BE2C (cell line): ENCODE measurements at regions not wholly inside any gene's neighbourhood (a gene's known extent, or its start where the extent isn't known, plus 50 kb on each side); places are given as distances from the start of the nearest gene placed in this dataset.

Source experiments
- DNase-seq: peaks from one replicate; pipeline ENCODE4 v3.0.0-alpha.2; 2020
- H3K27me3 ChIP-seq: fragments of 250-450 bp; sonication (Bioruptor Pico); 2 replicates; pipeline ENCODE4 v1.5.1; 2020; ENCODE audit warnings: mild to moderate bottlenecking
- H3K36me3 ChIP-seq: fragments of 250-450 bp; sonication (Bioruptor Pico); 2 replicates; pipeline ENCODE4 v1.5.1; 2020; ENCODE audit warnings: mild to moderate bottlenecking
- H3K4me1 ChIP-seq: fragments of 250-450 bp; sonication (Bioruptor Pico); 2 replicates; pipeline ENCODE4 v1.5.1; 2020
- H3K4me3 ChIP-seq: 2 replicates; pipeline ENCODE4 v1.5.1; 2011; ENCODE audit warnings: low read depth, low read length
- H3K9me3 ChIP-seq: fragments of 250-450 bp; sonication (Bioruptor Pico); 2 replicates; pipeline ENCODE4 v1.5.1; 2020
- CTCF ChIP-seq: IDR thresholded peaks from 2 replicates; pipeline ENCODE4 v1.5.1; 2012; ENCODE audit warnings: mild to moderate bottlenecking, low read depth, low read length

- Histone ChIP-seq H3K36me3 (no peaks in the 10 kb centered on the region), H3K4me3 (no peak overlapping the region), H3K4me1 (no peaks in the 10 kb centered on the region), H3K9me3 (no peaks in the 10 kb centered on the region), H3K27me3 (no peaks in the 10 kb centered on the region)
- DNase-seq = no peak
- TF ChIP-seq CTCF = no peak
Observed at GRCh38 chr4:123705419-123705818, 308.8 kb downstream of the SPRY1 start.

GRCh38 chr4:123706973-123707372, 310.4 kb downstream of the SPRY1 start:
- Histone ChIP-seq H3K27me3 (no peaks in the 10 kb centered on the region), H3K4me1 (no peaks in the 10 kb centered on the region), H3K4me3 (no peak overlapping the region), H3K36me3 (no peaks in the 10 kb centered on the region), H3K9me3 (no peaks in the 10 kb centered on the region)
- TF ChIP-seq CTCF = no peak
- DNase-seq = no peak

GRCh38 chr4:123708902-123709301, 312.3 kb downstream of the SPRY1 start:
- no peaks in the 10 kb centered on the region for H3K4me1 ChIP-seq
- H3K4me3 ChIP-seq = no peak overlapping the region
- no peak for DNase-seq
- no peaks in the 10 kb centered on the region for H3K27me3 ChIP-seq
- H3K36me3 ChIP-seq = no peaks in the 10 kb centered on the region
- TF ChIP-seq CTCF = no peak
- no peaks in the 10 kb centered on the region for H3K9me3 ChIP-seq

- peak; percentile 17 for DNase-seq
- Histone ChIP-seq H3K9me3 (no peaks in the 10 kb centered on the region), H3K4me3 (no peak overlapping the region), H3K36me3 (no peaks in the 10 kb centered on the region), H3K4me1 (no peaks in the 10 kb centered on the region), H3K27me3 (no peaks in the 10 kb centered on the region)
- no peak for TF ChIP-seq CTCF
Observed at GRCh38 chr4:123709336-123709735, 312.7 kb downstream of the SPRY1 start.

- no peaks in the 10 kb centered on the region for H3K4me1 ChIP-seq
- no peaks in the 10 kb centered on the region for H3K36me3 ChIP-seq
- TF ChIP-seq CTCF = no peak
- no peaks in the 10 kb centered on the region for H3K9me3 ChIP-seq
- no peak overlapping the region for H3K4me3 ChIP-seq
- no peaks in the 10 kb centered on the region for H3K27me3 ChIP-seq
- no peak for DNase-seq
Observed at GRCh38 chr4:123731035-123731434, 334.4 kb downstream of the SPRY1 start.

- H3K4me1 ChIP-seq = no peaks in the 10 kb centered on the region
- no peaks in the 10 kb centered on the region for H3K27me3 ChIP-seq
- no peak overlapping the region for H3K4me3 ChIP-seq
- no peaks in the 10 kb centered on the region for H3K36me3 ChIP-seq
- DNase-seq = no peak
- no peak for TF ChIP-seq CTCF
- no peaks in the 10 kb centered on the region for H3K9me3 ChIP-seq
Observed at GRCh38 chr4:123737156-123737555, 340.6 kb downstream of the SPRY1 start.
